ENCODE measurements at regions not wholly inside any gene's neighbourhood (a gene's known extent, or its start where the extent isn't known, plus 50 kb on each side); places are given as distances from the start of the nearest gene placed in this dataset.
"Not testable (repeated sequence)": the region's sequence is repeated elsewhere in the genome, so short reads cannot be mapped to it uniquely, and the experiment has no call there.

DNA sequence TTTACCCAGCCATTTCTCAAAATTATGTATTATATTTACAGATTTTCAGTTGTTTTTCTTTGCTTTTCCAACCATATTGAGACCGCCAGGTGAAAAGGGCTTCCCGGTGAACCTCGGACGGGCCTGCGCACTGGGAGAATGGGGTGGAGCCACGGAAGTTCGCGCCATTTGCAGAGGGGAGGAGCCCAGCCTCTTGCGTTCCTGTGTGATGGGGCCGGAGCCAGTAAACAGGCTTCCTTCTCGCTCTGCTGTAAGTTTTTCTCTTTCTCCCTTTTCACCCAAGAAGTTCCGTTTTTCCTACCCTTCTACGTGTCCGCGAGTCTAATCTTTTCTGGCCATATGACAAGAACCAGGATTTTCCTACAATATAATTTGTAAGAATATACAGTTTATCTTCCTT lies 1108.8 kb upstream of the SEL1L start:
- Histone ChIP-seq H3K4me3 (ENCODE audit: low read depth in 1 of 2, low read length in 2 of 2) (no peak overlapping the region), H3K9ac (ENCODE audit: low read depth in 1 of 2, low read length in 2 of 2) (no peak overlapping the region), H3K27ac (ENCODE audit: low read depth, low read length) (no peak overlapping the region), H3K4me1 (ENCODE audit: control insufficient read depth in 1 of 2, insufficient read depth in 2 of 2, low read length in 2 of 2) (no peaks in the 10 kb centered on the region), H3K27me3 (ENCODE audit: control insufficient read depth in 1 of 2, insufficient read depth in 2 of 2, low read length in 2 of 2) (no peaks in the 10 kb centered on the region), H3K9me3 (ENCODE audit: control insufficient read depth in 1 of 2, low read length in 2 of 2) (peaks cover 0 to 2% of the 10 kb centered on the region in 2 donors), H3K36me3 (ENCODE audit: control insufficient read depth in 1 of 2, insufficient read depth in 2 of 2, low read length in 2 of 2) (no peaks in the 10 kb centered on the region)

DNA sequence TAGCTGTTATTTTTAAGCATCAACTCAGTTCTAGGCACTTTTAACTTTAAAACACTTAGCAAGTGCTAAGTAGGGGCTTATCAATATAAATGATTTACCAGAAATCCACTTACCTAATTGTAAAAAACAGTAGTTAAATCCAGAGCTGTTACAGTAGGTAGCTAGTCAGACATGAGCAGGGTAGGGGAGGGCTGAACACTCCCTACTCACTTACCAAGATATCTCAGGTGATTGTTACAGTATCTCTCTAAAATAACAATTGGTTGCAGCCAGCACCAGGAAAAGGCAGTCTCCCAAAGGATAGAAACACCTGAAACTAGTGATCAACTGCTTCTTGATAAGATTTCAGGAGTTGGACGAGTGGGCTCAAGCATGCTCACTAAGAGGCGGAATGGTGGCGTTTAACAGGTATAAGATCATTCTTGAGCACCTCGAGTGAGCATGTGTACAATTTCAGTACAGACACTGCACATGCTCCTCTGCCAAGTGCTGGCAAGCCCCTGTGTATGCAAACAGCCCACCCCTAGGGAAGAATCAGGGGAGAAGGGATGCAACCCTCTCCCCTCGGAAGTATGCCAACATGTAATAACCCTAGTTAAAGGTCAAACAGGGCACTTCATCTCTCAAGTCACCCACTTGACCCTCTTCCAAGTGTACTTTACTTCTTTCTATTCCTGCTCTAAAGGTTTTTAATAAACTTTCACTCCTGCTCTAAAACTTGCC lies 1113.6 kb upstream of the SEL1L start:
- H3K9ac ChIP-seq (ENCODE audit: low read depth in 1 of 2, low read length in 2 of 2): no peak overlapping the region

DNA sequence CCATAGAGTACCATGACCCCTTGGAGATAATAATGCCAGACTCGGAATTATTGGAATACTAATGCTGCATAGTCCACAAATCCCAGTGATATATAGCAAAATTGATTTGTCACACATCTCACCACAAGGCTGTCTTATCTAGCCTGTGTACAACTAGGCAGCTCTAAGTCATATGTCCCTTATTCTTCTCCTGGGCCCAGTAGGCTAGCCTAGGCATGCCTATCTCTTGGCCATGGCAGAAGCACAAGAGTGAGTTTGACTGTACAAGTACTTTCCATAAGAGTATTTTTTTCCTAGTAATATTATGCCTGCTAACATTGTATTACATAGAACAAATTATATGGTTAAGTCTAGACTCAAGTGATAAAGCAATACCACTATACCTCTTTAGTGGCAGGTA lies 1122.1 kb upstream of the SEL1L start:
- Histone ChIP-seq H3K4me3 (ENCODE audit: low read depth in 1 of 2, low read length in 2 of 2) (no peak overlapping the region), H3K36me3 (ENCODE audit: control insufficient read depth in 1 of 2, insufficient read depth in 2 of 2, low read length in 2 of 2) (no peaks in the 10 kb centered on the region), H3K27ac (ENCODE audit: low read depth, low read length) (no peak overlapping the region), H3K4me1 (ENCODE audit: control insufficient read depth in 1 of 2, insufficient read depth in 2 of 2, low read length in 2 of 2) (no peaks in the 10 kb centered on the region), H3K9me3 (ENCODE audit: control insufficient read depth in 1 of 2, low read length in 2 of 2) (no peaks in the 10 kb centered on the region), H3K27me3 (ENCODE audit: control insufficient read depth in 1 of 2, insufficient read depth in 2 of 2, low read length in 2 of 2) (no peaks in the 10 kb centered on the region), H3K9ac (ENCODE audit: low read depth in 1 of 2, low read length in 2 of 2) (no peak overlapping the region)

More for the DNA sequence above, 1113.6 kb upstream of the SEL1L start:
- no peaks in the 10 kb centered on the region for H3K36me3 ChIP-seq (ENCODE audit: control insufficient read depth in 1 of 2, insufficient read depth in 2 of 2, low read length in 2 of 2)
- H3K4me1 ChIP-seq (ENCODE audit: control insufficient read depth in 1 of 2, insufficient read depth in 2 of 2, low read length in 2 of 2): no peaks in the 10 kb centered on the region
- no peaks in the 10 kb centered on the region for H3K27me3 ChIP-seq (ENCODE audit: control insufficient read depth in 1 of 2, insufficient read depth in 2 of 2, low read length in 2 of 2)
- peaks cover 0 to 4% of the 10 kb centered on the region in 2 donors for H3K9me3 ChIP-seq (ENCODE audit: control insufficient read depth in 1 of 2, low read length in 2 of 2)
- H3K27ac ChIP-seq (ENCODE audit: low read depth, low read length): no peak overlapping the region
- H3K4me3 ChIP-seq (ENCODE audit: low read depth in 1 of 2, low read length in 2 of 2): no peak overlapping the region

DNA sequence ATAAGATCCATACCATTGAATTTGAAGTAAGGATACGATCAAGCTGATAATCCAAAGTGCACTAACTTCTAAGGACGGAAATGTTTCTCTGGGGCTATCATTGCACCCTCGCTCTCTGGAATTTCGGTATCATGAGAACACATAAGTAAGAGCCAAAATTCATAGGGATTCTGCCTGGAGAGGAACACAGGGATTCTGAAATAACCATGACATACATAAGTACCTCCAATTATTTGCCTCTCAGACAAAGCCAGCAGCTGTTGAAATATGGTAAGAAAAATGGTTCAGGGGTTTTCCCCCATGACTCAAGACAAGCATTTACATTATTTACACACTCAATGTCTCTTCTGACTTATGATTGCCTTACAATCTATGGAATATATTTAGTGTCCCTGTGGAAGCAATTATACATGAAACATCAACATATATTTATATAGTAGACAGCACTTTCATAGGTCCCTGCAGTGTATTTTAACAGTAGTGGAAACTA lies 1123.6 kb upstream of the SEL1L start:
- Histone ChIP-seq H3K4me1 (ENCODE audit: control insufficient read depth in 1 of 2, insufficient read depth in 2 of 2, low read length in 2 of 2) (no peaks in the 10 kb centered on the region), H3K4me3 (ENCODE audit: low read depth in 1 of 2, low read length in 2 of 2) (no peak overlapping the region), H3K27ac (ENCODE audit: low read depth, low read length) (no peak overlapping the region), H3K36me3 (ENCODE audit: control insufficient read depth in 1 of 2, insufficient read depth in 2 of 2, low read length in 2 of 2) (no peaks in the 10 kb centered on the region), H3K9me3 (ENCODE audit: control insufficient read depth in 1 of 2, low read length in 2 of 2) (no peaks in the 10 kb centered on the region), H3K27me3 (ENCODE audit: control insufficient read depth in 1 of 2, insufficient read depth in 2 of 2, low read length in 2 of 2) (no peaks in the 10 kb centered on the region), H3K9ac (ENCODE audit: low read depth in 1 of 2, low read length in 2 of 2) (no peak overlapping the region)

DNA sequence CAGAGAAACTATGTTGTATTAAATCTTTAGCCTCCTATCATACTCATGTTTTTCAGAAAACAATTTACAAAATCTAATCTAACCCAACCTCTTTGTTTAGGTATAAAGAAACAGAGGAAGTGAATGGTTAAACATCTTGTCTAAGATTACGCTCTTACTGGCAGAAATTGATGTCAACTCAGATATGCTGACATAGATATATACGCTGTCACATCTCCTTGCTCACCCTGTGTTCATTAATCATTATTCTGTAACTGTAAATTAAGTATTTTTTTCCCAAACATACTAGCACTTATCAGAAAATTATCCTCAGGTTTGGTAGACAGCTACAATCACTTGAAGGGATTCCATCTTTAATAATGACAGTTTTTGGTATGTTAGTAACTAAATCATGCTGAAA lies 1127.6 kb upstream of the SEL1L start:
- Histone ChIP-seq H3K4me3 (ENCODE audit: low read depth in 1 of 2, low read length in 2 of 2) (no peak overlapping the region), H3K27me3 (ENCODE audit: control insufficient read depth in 1 of 2, insufficient read depth in 2 of 2, low read length in 2 of 2) (no peaks in the 10 kb centered on the region), H3K36me3 (ENCODE audit: control insufficient read depth in 1 of 2, insufficient read depth in 2 of 2, low read length in 2 of 2) (no peaks in the 10 kb centered on the region), H3K27ac (ENCODE audit: low read depth, low read length) (no peak overlapping the region), H3K9ac (ENCODE audit: low read depth in 1 of 2, low read length in 2 of 2) (no peak overlapping the region), H3K4me1 (ENCODE audit: control insufficient read depth in 1 of 2, insufficient read depth in 2 of 2, low read length in 2 of 2) (no peaks in the 10 kb centered on the region), H3K9me3 (ENCODE audit: control insufficient read depth in 1 of 2, low read length in 2 of 2) (no peaks in the 10 kb centered on the region)

DNA sequence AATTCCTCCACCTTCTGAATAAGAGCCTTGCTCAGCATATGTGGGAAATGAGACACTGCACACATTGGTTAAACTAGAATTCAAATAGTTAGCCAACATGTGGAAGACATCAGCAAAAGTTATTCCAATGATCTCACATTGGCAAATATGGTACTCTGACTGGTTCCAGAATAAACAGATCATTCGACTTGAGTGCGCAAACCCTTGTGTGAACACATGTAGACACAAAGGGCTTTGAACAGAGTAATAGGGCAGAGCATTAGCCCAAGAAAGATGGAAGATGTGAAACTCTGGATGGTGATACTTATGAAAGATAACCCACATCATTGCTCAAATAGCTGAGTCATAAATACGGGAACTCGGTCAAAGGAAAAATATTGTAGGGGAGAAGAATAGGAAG lies 1133.4 kb upstream of the SEL1L start:
- Histone ChIP-seq H3K4me1 (ENCODE audit: control insufficient read depth in 1 of 2, insufficient read depth in 2 of 2, low read length in 2 of 2) (no peaks in the 10 kb centered on the region), H3K36me3 (ENCODE audit: control insufficient read depth in 1 of 2, insufficient read depth in 2 of 2, low read length in 2 of 2) (no peaks in the 10 kb centered on the region), H3K27ac (ENCODE audit: low read depth, low read length) (no peak overlapping the region), H3K27me3 (ENCODE audit: control insufficient read depth in 1 of 2, insufficient read depth in 2 of 2, low read length in 2 of 2) (no peaks in the 10 kb centered on the region), H3K9ac (ENCODE audit: low read depth in 1 of 2, low read length in 2 of 2) (no peak overlapping the region), H3K4me3 (ENCODE audit: low read depth in 1 of 2, low read length in 2 of 2) (no peak overlapping the region), H3K9me3 (ENCODE audit: control insufficient read depth in 1 of 2, low read length in 2 of 2) (peaks cover 0 to 2% of the 10 kb centered on the region in 2 donors)

DNA sequence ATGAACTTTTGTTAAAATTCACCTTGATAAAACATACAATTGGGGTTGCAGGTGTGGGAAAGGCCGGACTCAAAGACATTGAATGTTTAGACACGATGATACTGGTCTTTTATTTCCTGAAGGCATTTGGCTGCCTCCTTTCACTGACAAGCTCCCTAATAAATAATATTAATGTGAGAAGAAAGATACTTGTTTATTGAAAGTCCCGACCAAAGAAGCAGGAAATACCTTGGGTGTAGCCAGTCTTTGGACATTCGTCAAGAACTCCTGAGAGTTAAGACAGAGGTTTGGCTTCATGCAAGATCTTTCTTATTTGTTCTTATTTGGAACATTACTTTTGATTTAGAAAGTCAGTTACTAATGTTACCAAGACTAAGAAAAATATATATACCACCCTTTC lies 1133.8 kb upstream of the SEL1L start:
- H3K27ac ChIP-seq (ENCODE audit: low read depth, low read length): no peak overlapping the region
- H3K36me3 ChIP-seq (ENCODE audit: control insufficient read depth in 1 of 2, insufficient read depth in 2 of 2, low read length in 2 of 2): no peaks in the 10 kb centered on the region
- H3K9me3 ChIP-seq (ENCODE audit: control insufficient read depth in 1 of 2, low read length in 2 of 2): peaks cover 0 to 2% of the 10 kb centered on the region in 2 donors
- no peak overlapping the region for H3K4me3 ChIP-seq (ENCODE audit: low read depth in 1 of 2, low read length in 2 of 2)
- H3K4me1 ChIP-seq (ENCODE audit: control insufficient read depth in 1 of 2, insufficient read depth in 2 of 2, low read length in 2 of 2): no peaks in the 10 kb centered on the region
- no peak overlapping the region for H3K9ac ChIP-seq (ENCODE audit: low read depth in 1 of 2, low read length in 2 of 2)
- no peaks in the 10 kb centered on the region for H3K27me3 ChIP-seq (ENCODE audit: control insufficient read depth in 1 of 2, insufficient read depth in 2 of 2, low read length in 2 of 2)

DNA sequence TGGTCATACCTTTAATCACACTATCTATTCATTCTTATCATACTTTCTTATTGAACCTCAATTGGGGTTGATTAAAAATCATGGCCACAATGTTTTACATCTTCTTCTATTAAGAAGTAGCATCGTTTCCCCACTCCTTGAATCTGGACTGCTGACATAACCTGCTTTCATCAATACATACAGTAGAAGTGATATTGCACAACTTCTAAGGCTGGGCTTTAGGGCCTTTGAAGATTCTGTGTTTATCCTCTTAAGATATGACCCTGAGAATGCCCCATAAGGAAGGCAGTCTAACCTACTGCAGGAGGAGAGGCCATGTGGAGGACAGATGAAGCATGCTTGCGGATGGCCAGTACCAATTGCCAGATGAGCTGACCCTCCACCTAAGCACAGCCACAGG lies 1142.8 kb upstream of the SEL1L start:
- Histone ChIP-seq H3K9me3 (ENCODE audit: control insufficient read depth in 1 of 2, low read length in 2 of 2) (peaks cover 0 to 8% of the 10 kb centered on the region in 2 donors), H3K4me1 (ENCODE audit: control insufficient read depth in 1 of 2, insufficient read depth in 2 of 2, low read length in 2 of 2) (no peaks in the 10 kb centered on the region), H3K9ac (ENCODE audit: low read depth in 1 of 2, low read length in 2 of 2) (no peak overlapping the region), H3K27ac (ENCODE audit: low read depth, low read length) (no peak overlapping the region), H3K27me3 (ENCODE audit: control insufficient read depth in 1 of 2, insufficient read depth in 2 of 2, low read length in 2 of 2) (no peaks in the 10 kb centered on the region), H3K4me3 (ENCODE audit: low read depth in 1 of 2, low read length in 2 of 2) (no peak overlapping the region), H3K36me3 (ENCODE audit: control insufficient read depth in 1 of 2, insufficient read depth in 2 of 2, low read length in 2 of 2) (no peaks in the 10 kb centered on the region)

DNA sequence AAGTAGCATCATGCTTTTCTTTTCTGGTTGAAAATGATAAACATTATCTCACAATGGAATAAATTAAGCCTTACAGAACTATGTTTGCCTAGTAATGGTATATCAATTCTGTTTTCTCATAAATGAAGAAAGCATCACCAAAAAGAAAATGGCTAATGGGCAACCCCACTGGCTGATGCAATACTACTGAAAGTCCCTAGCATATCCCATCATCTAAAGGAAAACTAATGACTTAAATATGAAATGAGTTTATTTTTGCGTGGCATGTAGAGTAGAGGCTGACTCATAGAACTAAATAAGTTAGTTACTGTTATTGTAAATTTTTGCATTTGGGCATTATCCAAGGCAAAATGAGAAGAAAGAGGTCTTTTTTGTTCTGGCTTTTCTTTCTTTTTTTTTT lies 1156.3 kb upstream of the SEL1L start:
- no peaks in the 10 kb centered on the region for H3K9me3 ChIP-seq (ENCODE audit: control insufficient read depth in 1 of 2, low read length in 2 of 2)
- H3K4me3 ChIP-seq (ENCODE audit: low read depth in 1 of 2, low read length in 2 of 2): no peak overlapping the region
- no peaks in the 10 kb centered on the region for H3K27me3 ChIP-seq (ENCODE audit: control insufficient read depth in 1 of 2, insufficient read depth in 2 of 2, low read length in 2 of 2)
- no peak overlapping the region for H3K27ac ChIP-seq (ENCODE audit: low read depth, low read length)
- H3K9ac ChIP-seq (ENCODE audit: low read depth in 1 of 2, low read length in 2 of 2): no peak overlapping the region
- H3K36me3 ChIP-seq (ENCODE audit: control insufficient read depth in 1 of 2, insufficient read depth in 2 of 2, low read length in 2 of 2): no peaks in the 10 kb centered on the region
- H3K4me1 ChIP-seq (ENCODE audit: control insufficient read depth in 1 of 2, insufficient read depth in 2 of 2, low read length in 2 of 2): no peaks in the 10 kb centered on the region

DNA sequence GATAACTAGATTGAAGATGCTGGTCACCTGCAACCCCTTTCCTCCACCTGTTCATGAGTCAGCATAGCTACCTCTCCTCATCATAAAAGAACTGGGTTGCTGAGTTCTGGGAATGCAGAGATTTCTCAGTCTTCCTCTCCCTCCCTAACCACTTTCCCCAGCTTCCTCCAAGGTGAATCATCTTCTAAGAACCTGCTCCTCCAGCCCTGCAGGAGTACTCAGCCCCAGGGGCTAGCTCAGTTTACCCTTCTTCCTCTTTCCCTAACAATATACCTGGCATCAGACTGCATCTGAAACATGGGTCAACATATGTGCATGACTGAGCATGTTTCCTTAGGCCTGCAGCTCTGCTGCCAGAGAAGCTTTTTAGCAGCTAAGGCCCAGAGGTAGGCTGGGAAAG lies 1157.5 kb upstream of the SEL1L start:
- not testable (repeated sequence) for H3K27ac ChIP-seq (ENCODE audit: low read depth, low read length); H3K36me3 ChIP-seq (ENCODE audit: control insufficient read depth in 1 of 2, insufficient read depth in 2 of 2, low read length in 2 of 2); H3K27me3 ChIP-seq (ENCODE audit: control insufficient read depth in 1 of 2, insufficient read depth in 2 of 2, low read length in 2 of 2); H3K9me3 ChIP-seq (ENCODE audit: control insufficient read depth in 1 of 2, low read length in 2 of 2); H3K4me1 ChIP-seq (ENCODE audit: control insufficient read depth in 1 of 2, insufficient read depth in 2 of 2, low read length in 2 of 2); H3K4me3 ChIP-seq (ENCODE audit: low read depth in 1 of 2, low read length in 2 of 2); H3K9ac ChIP-seq (ENCODE audit: low read depth in 1 of 2, low read length in 2 of 2)
